GM23338 (cell line): ENCODE measurements at regions not wholly inside any gene's neighbourhood (a gene's known extent, or its start where the extent isn't known, plus 50 kb on each side); places are given as distances from the start of the nearest gene placed in this dataset.

Experiments
- ATAC-seq: fragments of 200-7000 bp; cut with Tn5 transposase; 3 replicates; pipeline ENCODE4 v1.9.1; 2020
- DNase-seq: peaks from one replicate; pipeline ENCODE4 v3.0.0-alpha.2; 2015; ENCODE audit warnings: low spot score
- H2AFZ ChIP-seq: fragments of 200-600 bp; sonication (generic); 2 replicates; pipeline ENCODE4 v1.8.0; 2016; ENCODE audit warnings: antibody characterized with exemption, mild to moderate bottlenecking, moderate library complexity
- H3F3A ChIP-seq: fragments of 200-600 bp; sonication (generic); replicated peaks from 2 replicates; pipeline ENCODE4 v1.8.0; 2017; ENCODE audit warnings: antibody characterized with exemption, mixed run types, low read depth
- H3K27ac ChIP-seq: fragments of 200-600 bp; sonication (generic); 2 replicates; pipeline ENCODE4 v1.6.1; 2016; ENCODE audit warnings: low read depth
- H3K27me3 ChIP-seq: fragments of 200-600 bp; sonication (generic); 2 replicates; pipeline ENCODE4 v1.8.0; 2016; ENCODE audit warnings: mild to moderate bottlenecking, mixed run types, moderate library complexity; ENCODE audit not compliant: insufficient read depth
- H3K36me3 ChIP-seq: fragments of 200-600 bp; sonication (generic); 2 replicates; pipeline ENCODE4 v1.8.0; 2016; ENCODE audit warnings: mild to moderate bottlenecking; ENCODE audit not compliant: insufficient read depth
- H3K4me1 ChIP-seq: fragments of 200-600 bp; sonication (generic); 2 replicates; pipeline ENCODE4 v1.8.0; 2016; ENCODE audit warnings: mild to moderate bottlenecking, moderate library complexity; ENCODE audit not compliant: insufficient read depth
- H3K4me2 ChIP-seq: fragments of 200-600 bp; sonication (generic); 2 replicates; pipeline ENCODE4 v1.7.1; 2017; ENCODE audit warnings: mixed run types
- H3K4me3 ChIP-seq: fragments of 200-600 bp; sonication (generic); 2 replicates; pipeline ENCODE4 v1.6.1; 2016; ENCODE audit warnings: mixed run types
- H3K79me2 ChIP-seq: fragments of 200-600 bp; sonication (generic); replicated peaks from 2 replicates; pipeline ENCODE4 v1.8.0; 2017; ENCODE audit warnings: mild to moderate bottlenecking; ENCODE audit not compliant: insufficient read depth
- H3K9me2 ChIP-seq: fragments of 200-600 bp; sonication (generic); 2 replicates; pipeline ENCODE4 v1.8.0; 2017; ENCODE audit not compliant: insufficient read depth
- H4K20me1 ChIP-seq: fragments of 200-600 bp; sonication (generic); replicated peaks from 2 replicates; pipeline ENCODE4 v1.8.0; 2017; ENCODE audit warnings: mild to moderate bottlenecking; ENCODE audit not compliant: insufficient read depth
- H3K27ac Mint-ChIP-seq: 2 replicates; pipeline ENCODE4 v1.8.0; 2020; ENCODE audit warnings: inconsistent platforms, mild to moderate bottlenecking, moderate library complexity, mixed read lengths
- H3K27me3 Mint-ChIP-seq: 3 replicates; pipeline ENCODE4 v1.8.0; 2022; ENCODE audit warnings: low read depth, mild to moderate bottlenecking, moderate library complexity, mixed read lengths, inconsistent platforms; ENCODE audit not compliant: insufficient read depth, poor library complexity
- H3K36me3 Mint-ChIP-seq: 3 replicates; pipeline ENCODE4 v1.8.0; 2021; ENCODE audit warnings: low read depth, mild to moderate bottlenecking, inconsistent platforms, moderate library complexity, mixed read lengths
- H3K4me1 Mint-ChIP-seq: 3 replicates; pipeline ENCODE4 v1.8.0; 2020; ENCODE audit warnings: mild to moderate bottlenecking, inconsistent platforms, mixed read lengths
- H3K4me3 Mint-ChIP-seq: 3 replicates; pipeline ENCODE4 v1.8.0; 2021; ENCODE audit warnings: moderate library complexity, mild to moderate bottlenecking, inconsistent platforms, mixed read lengths
- H3K9me3 Mint-ChIP-seq: 3 replicates; pipeline ENCODE4 v1.8.0; 2020; ENCODE audit warnings: moderate library complexity, mild to moderate bottlenecking, inconsistent platforms, mixed read lengths
- CREB1 ChIP-seq: fragments of 250-450 bp; sonication (Bioruptor Pico); IDR thresholded peaks from 2 replicates; pipeline ENCODE4 v1.5.0; 2020; ENCODE audit warnings: low read depth, mild to moderate bottlenecking, moderate library complexity
- CTCF ChIP-seq, 2 experiments: fragments of 200-600 bp in 1 of 2; sonication (generic) in 1 of 2; conservative IDR thresholded peaks; 2 replicates each; pipeline versions ENCODE4 v1.5.1 to v1.6.1; 2016 to 2017; ENCODE audit warnings: antibody characterized with exemption in 2 of 2, low read depth in 2 of 2, mild to moderate bottlenecking in 2 of 2, moderate library complexity in 1 of 2
- EZH2 ChIP-seq: fragments of 200-600 bp; sonication (generic); IDR thresholded peaks from one replicate; pipeline ENCODE4 v1.8.0; 2017; ENCODE audit warnings: antibody characterized with exemption, mild to moderate bottlenecking, low read depth; ENCODE audit not compliant: unreplicated experiment
- EZH2phosphoT487 ChIP-seq: fragments of 200-600 bp; sonication (generic); IDR thresholded peaks from one replicate; pipeline ENCODE4 v1.8.1; 2018; ENCODE audit warnings: antibody characterized with exemption; ENCODE audit not compliant: unreplicated experiment
- NANOG ChIP-seq: IDR thresholded peaks from 2 replicates; pipeline ENCODE4 v1.6.1; 2016; ENCODE audit warnings: antibody characterized with exemption, borderline replicate concordance
- POLR2AphosphoS5 ChIP-seq: IDR thresholded peaks from 2 replicates; pipeline ENCODE4 v1.6.1; 2016; ENCODE audit warnings: antibody characterized with exemption, low read depth
- STAT1 ChIP-seq: IDR thresholded peaks from one replicate; pipeline ENCODE4 v1.6.1; 2016; ENCODE audit warnings: antibody characterized with exemption; ENCODE audit not compliant: unreplicated experiment
- ZNF114 ChIP-seq: fragments of 250-450 bp; sonication (Bioruptor Pico); IDR thresholded peaks from 2 replicates; pipeline ENCODE4 v1.5.0; 2020; ENCODE audit warnings: mild to moderate bottlenecking, moderate library complexity
- ZNF331 ChIP-seq: fragments of 250-450 bp; sonication (Bioruptor Pico); IDR thresholded peaks from 2 replicates; pipeline ENCODE4 v1.5.0; 2020; ENCODE audit warnings: low read depth, mild to moderate bottlenecking, moderate library complexity
- TF ChIP-seq, protein P1 (sequence below): fragments of 250-450 bp; sonication (Bioruptor Pico); IDR thresholded peaks from 2 replicates; pipeline ENCODE4 v1.5.0; 2020; ENCODE audit warnings: mild to moderate bottlenecking, moderate library complexity

DNA sequence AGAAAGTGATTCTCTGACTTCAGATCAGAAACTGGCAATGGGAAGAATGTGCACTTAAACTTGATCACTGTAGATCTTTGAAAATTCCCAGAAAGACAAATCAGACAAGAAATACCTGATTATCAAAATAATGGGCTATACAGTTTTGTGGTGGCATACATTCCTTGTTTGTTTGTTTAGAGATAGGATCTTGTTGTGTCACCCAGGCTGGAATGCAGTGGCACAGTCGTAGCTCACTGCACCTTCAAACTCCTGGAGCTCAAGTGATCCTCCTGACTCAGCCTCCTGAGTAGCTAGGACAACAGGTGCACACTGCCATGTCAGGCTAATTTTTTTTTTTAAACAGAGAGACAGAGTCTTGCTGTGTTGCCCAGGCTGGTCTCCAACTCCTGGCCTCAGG lies 81.0 kb upstream of the SPRY1 start:
- Mint-ChIP-seq H3K9me3 (peaks cover 5% of the 10 kb centered on the region; the same call in 2 of the 3 replicates), H3K4me1 (peaks cover 14% of the 10 kb centered on the region), H3K27ac (no peak overlapping the region), H3K36me3 (peaks cover 33% of the 10 kb centered on the region; the same call in 2 of the 3 replicates), H3K27me3 (no peaks in the 10 kb centered on the region), H3K4me3 (no peak overlapping the region)
- Histone ChIP-seq H3K79me2 (no peaks in the 10 kb centered on the region), H4K20me1 (no peaks in the 10 kb centered on the region), H2AFZ (no peak overlapping the region), H3K27ac (no peak overlapping the region), H3K36me3 (peaks cover 4% of the 10 kb centered on the region; the same call in 1 of the 2 replicates), H3K4me3 (no peak overlapping the region), H3K4me2 (no peak overlapping the region), H3F3A (no peaks in the 10 kb centered on the region), H3K27me3 (no peaks in the 10 kb centered on the region), H3K9me2 (no peaks in the 10 kb centered on the region), H3K4me1 (peaks cover 18% of the 10 kb centered on the region)
- ATAC-seq (no peak), DNase-seq (no peak)
- TF ChIP-seq EZH2phosphoT487 (no peak), ZNF331 (no peak), CREB1 (CRISPR knock-in tag) (no peak), ZNF114 (CRISPR knock-in tag) (no peak), STAT1 (no peak)

GRCh38 chr4:123317211-123317610 lies 79.4 kb upstream of the SPRY1 start:
- no peaks in the 10 kb centered on the region for H3K79me2 ChIP-seq
- ATAC-seq: no peak
- Mint-ChIP-seq H3K36me3 (peaks cover 44% of the 10 kb centered on the region), H3K9me3 (peaks cover 17% of the 10 kb centered on the region), H3K4me1 (peaks cover 9% of the 10 kb centered on the region), H3K27me3 (no peaks in the 10 kb centered on the region), H3K27ac (no peak overlapping the region), H3K4me3 (no peak overlapping the region)
- no peaks in the 10 kb centered on the region for H4K20me1 ChIP-seq
- H2AFZ ChIP-seq: no peak overlapping the region
- no peak overlapping the region for H3K4me2 ChIP-seq
- no peaks in the 10 kb centered on the region for H3K27me3 ChIP-seq
- DNase-seq: no peak
- no peak overlapping the region for H3K4me3 ChIP-seq
- no peaks in the 10 kb centered on the region for H3K9me2 ChIP-seq
- H3K4me1 ChIP-seq: peaks cover 13% of the 10 kb centered on the region
- peaks cover 18% of the 10 kb centered on the region; the same call in 1 of the 2 replicates for H3K36me3 ChIP-seq
- H3F3A ChIP-seq: no peaks in the 10 kb centered on the region
- no peak overlapping the region for H3K27ac ChIP-seq
- no peak for TF ChIP-seq EZH2
- TF ChIP-seq ZNF331: no peak

DNA sequence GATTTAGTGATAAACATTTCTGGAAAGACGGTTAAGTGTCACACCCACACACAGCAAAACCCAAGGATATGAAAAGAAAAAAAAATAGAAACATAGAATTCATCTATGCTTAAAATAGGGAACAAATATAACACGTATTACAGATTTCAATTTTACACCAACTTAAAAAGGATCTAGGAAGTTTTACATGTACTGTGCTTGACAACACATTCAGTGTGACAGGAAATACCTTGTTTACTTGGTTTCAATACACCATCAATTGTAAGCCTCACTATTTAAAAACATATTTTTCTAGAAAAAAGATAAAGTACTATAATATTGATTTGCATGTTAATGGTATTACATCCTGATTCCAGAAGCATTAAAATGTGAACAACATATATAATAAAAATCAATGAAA lies 77.0 kb upstream of the SPRY1 start:
- Histone ChIP-seq H3K27ac (no peak overlapping the region), H4K20me1 (no peaks in the 10 kb centered on the region), H3K4me3 (no peak overlapping the region), H3K27me3 (no peaks in the 10 kb centered on the region), H3K36me3 (peaks cover 17% of the 10 kb centered on the region; the same call in 1 of the 2 replicates), H3K4me1 (no peaks in the 10 kb centered on the region), H3K79me2 (no peaks in the 10 kb centered on the region), H3K4me2 (no peak overlapping the region), H3K9me2 (no peaks in the 10 kb centered on the region), H3F3A (no peaks in the 10 kb centered on the region), H2AFZ (no peak overlapping the region)
- peaks cover 21% of the 10 kb centered on the region for H3K9me3 Mint-ChIP-seq
- no peak overlapping the region for H3K27ac Mint-ChIP-seq
- DNase-seq: no peak
- peaks cover 49% of the 10 kb centered on the region for H3K36me3 Mint-ChIP-seq
- H3K4me1 Mint-ChIP-seq: no peaks in the 10 kb centered on the region
- no peak overlapping the region for H3K4me3 Mint-ChIP-seq
- H3K27me3 Mint-ChIP-seq: no peaks in the 10 kb centered on the region
- no peak for ATAC-seq
- TF ChIP-seq STAT1 (no peak), NANOG (no peak), CTCF (conservative IDR thresholded peaks at IDR 0.05; ENCODE audit: low read depth in 2 of 2) (no peak), EZH2phosphoT487 (no peak), POLR2AphosphoS5 (no peak), EZH2 (no peak)
- TF ChIP-seq, protein P1, sequence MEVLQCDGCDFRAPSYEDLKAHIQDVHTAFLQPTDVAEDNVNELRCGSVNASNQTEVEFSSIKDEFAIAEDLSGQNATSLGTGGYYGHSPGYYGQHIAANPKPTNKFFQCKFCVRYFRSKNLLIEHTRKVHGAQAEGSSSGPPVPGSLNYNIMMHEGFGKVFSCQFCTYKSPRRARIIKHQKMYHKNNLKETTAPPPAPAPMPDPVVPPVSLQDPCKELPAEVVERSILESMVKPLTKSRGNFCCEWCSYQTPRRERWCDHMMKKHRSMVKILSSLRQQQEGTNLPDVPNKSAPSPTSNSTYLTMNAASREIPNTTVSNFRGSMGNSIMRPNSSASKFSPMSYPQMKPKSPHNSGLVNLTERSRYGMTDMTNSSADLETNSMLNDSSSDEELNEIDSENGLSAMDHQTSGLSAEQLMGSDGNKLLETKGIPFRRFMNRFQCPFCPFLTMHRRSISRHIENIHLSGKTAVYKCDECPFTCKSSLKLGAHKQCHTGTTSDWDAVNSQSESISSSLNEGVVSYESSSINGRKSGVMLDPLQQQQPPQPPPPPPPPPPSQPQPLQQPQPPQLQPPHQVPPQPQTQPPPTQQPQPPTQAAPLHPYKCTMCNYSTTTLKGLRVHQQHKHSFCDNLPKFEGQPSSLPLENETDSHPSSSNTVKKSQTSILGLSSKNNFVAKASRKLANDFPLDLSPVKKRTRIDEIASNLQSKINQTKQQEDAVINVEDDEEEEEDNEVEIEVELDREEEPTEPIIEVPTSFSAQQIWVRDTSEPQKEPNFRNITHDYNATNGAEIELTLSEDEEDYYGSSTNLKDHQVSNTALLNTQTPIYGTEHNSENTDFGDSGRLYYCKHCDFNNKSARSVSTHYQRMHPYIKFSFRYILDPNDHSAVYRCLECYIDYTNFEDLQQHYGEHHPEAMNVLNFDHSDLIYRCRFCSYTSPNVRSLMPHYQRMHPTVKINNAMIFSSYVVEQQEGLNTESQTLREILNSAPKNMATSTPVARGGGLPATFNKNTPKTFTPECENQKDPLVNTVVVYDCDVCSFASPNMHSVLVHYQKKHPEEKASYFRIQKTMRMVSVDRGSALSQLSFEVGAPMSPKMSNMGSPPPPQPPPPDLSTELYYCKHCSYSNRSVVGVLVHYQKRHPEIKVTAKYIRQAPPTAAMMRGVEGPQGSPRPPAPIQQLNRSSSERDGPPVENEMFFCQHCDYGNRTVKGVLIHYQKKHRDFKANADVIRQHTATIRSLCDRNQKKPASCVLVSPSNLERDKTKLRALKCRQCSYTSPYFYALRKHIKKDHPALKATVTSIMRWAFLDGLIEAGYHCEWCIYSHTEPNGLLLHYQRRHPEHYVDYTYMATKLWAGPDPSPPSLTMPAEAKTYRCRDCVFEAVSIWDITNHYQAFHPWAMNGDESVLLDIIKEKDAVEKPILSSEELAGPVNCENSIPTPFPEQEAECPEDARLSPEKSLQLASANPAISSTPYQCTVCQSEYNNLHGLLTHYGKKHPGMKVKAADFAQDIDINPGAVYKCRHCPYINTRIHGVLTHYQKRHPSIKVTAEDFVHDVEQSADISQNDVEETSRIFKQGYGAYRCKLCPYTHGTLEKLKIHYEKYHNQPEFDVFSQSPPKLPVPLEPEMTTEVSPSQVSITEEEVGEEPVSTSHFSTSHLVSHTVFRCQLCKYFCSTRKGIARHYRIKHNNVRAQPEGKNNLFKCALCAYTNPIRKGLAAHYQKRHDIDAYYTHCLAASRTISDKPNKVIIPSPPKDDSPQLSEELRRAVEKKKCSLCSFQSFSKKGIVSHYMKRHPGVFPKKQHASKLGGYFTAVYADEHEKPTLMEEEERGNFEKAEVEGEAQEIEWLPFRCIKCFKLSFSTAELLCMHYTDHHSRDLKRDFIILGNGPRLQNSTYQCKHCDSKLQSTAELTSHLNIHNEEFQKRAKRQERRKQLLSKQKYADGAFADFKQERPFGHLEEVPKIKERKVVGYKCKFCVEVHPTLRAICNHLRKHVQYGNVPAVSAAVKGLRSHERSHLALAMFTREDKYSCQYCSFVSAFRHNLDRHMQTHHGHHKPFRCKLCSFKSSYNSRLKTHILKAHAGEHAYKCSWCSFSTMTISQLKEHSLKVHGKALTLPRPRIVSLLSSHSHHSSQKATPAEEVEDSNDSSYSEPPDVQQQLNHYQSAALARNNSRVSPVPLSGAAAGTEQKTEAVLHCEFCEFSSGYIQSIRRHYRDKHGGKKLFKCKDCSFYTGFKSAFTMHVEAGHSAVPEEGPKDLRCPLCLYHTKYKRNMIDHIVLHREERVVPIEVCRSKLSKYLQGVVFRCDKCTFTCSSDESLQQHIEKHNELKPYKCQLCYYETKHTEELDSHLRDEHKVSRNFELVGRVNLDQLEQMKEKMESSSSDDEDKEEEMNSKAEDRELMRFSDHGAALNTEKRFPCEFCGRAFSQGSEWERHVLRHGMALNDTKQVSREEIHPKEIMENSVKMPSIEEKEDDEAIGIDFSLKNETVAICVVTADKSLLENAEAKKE (CRISPR knock-in tag): no peak
